AG09309 (cell line): ENCODE measurements at regions not wholly inside any gene's neighbourhood (a gene's known extent, or its start where the extent isn't known, plus 50 kb on each side); places are given as distances from the start of the nearest gene placed in this dataset.

Source experiments
- DNase-seq: peaks from one replicate; pipeline ENCODE4 v3.0.0-alpha.2; 2010; ENCODE audit warnings: low read depth
- H3K4me3 ChIP-seq: 2 replicates; pipeline ENCODE4 v1.5.1; 2011; ENCODE audit warnings: mild to moderate bottlenecking, low read depth, low read length, moderate library complexity; ENCODE audit not compliant: control insufficient read depth
- TF ChIP-seq, protein P1 (sequence below): IDR thresholded peaks from 2 replicates; pipeline ENCODE4 v1.5.1; 2011; ENCODE audit warnings: mild to moderate bottlenecking, low read depth, low read length, inconsistent platforms; ENCODE audit not compliant: insufficient read depth, control insufficient read depth; ENCODE audit errors: missing control alignments

DNA sequence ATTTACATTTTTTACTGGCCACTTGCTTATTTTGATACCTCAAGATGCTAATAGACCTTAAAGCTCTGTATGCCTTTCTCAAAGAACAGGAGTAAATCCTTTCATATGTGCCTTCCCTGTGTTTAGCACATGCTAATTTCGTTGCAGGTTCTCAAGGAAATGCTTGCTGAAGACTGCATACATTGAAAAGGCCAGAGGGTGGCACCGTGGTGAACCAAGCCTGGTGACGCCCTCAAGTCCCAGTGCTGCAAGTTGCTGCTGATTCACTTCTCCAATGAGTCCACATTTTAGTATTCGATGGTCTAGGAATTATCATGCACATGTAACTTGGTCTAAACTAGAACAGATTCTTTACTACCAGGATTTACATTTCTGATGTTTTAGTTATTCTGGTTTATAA, 94.1 kb downstream of the CLDN17 start:
- TF ChIP-seq, protein P1, sequence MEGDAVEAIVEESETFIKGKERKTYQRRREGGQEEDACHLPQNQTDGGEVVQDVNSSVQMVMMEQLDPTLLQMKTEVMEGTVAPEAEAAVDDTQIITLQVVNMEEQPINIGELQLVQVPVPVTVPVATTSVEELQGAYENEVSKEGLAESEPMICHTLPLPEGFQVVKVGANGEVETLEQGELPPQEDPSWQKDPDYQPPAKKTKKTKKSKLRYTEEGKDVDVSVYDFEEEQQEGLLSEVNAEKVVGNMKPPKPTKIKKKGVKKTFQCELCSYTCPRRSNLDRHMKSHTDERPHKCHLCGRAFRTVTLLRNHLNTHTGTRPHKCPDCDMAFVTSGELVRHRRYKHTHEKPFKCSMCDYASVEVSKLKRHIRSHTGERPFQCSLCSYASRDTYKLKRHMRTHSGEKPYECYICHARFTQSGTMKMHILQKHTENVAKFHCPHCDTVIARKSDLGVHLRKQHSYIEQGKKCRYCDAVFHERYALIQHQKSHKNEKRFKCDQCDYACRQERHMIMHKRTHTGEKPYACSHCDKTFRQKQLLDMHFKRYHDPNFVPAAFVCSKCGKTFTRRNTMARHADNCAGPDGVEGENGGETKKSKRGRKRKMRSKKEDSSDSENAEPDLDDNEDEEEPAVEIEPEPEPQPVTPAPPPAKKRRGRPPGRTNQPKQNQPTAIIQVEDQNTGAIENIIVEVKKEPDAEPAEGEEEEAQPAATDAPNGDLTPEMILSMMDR, result no peak
- no peak for DNase-seq
- H3K4me3 ChIP-seq, result no peak overlapping the region

DNA sequence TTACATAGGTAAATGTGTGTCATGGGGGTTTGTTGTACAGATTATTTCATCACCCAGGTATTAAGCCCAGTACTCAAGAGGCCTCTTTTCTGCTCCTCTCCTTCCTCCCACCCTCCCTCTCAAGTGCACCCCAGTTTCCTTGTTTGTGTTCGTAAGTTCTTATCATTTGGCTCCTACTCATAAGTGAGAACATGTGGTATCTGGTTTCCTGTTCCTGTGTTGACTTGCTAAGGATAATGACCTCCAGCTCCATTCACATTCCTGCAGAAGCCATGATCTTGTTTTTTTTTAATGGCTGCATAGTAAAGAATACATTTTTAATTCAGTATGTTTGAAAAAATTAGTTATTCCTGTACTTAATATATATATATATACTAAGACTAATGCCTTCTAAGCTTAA, 107.7 kb downstream of the CLDN17 start:
- DNase-seq, result no peak
- TF ChIP-seq, protein P1, result no peak
- H3K4me3 ChIP-seq, result no peak overlapping the region

DNA sequence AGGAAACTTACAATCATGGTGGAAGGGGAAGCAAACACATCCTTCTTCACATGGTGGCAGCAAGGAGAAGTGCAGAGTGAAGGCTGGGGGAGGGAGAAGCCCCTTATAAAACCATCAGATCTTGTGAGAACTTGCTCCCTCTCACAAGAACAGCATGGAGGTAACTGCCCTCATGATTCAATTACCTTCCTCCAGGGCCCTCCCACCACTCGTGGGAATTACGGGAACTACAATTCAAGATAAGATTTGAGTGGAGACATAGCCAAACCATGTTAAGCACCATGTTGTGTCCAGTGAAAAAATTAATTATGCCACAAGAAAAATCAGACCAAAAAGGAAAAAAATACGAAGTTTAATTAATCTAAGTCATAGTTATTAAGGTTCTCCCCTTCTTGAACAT, 109.5 kb downstream of the CLDN17 start:
- DNase-seq, result no peak
- H3K4me3 ChIP-seq, result no peak overlapping the region
- TF ChIP-seq, protein P1, result no peak

DNA sequence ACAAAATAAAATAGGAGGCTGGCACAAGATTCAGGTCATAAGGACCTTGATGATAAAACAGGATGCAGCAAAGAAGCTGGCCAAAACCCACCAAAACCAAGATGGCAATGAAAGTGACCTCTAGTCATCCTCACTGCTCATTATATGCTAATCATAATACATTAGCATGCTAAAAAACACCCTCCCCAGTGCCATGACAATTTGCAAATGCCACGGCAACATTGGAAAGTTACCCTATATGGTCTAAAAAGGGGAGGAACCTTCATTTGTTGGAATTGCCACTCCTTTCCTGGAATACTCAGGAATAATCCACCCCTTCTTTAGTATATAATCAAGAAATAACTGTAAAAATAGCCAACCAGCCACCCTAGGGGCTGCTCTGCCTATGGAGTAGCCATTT, 108.8 kb upstream of the GRIK1 start:
- TF ChIP-seq, protein P1, result no peak
- DNase-seq, result no peak
- H3K4me3 ChIP-seq, result no peak overlapping the region

DNA sequence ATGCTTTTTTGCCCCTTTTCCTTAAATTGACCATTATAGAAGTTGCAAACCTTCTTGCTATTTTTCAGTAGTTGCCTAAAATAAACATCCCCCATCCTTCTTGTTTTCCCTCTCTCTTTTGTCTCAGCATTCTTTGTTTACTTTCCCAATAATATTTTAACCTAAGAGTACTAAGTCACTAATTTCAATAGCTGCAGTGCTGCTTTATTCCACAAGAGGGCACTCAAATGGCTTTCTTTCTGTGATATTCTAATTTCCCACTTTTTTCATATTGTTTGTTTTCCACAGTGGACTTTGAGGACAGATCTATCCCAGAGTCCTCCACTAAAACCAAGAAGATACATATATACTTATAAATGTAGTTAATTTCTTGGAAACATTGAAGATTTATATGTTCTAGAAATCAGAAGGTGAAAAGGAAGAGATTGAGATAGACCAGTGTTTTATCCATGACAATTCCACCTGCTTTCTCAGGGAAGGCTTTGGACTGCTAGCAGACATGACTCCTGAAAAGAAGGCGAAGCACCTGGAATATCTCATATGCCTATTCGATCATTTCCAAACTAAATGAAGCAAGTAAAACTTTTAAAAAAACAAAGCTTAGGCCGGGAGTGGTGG, 104.8 kb upstream of the GRIK1 start:
- no peak overlapping the region for H3K4me3 ChIP-seq
- DNase-seq, result no peak
- TF ChIP-seq, protein P1, result peak; percentile 60

DNA sequence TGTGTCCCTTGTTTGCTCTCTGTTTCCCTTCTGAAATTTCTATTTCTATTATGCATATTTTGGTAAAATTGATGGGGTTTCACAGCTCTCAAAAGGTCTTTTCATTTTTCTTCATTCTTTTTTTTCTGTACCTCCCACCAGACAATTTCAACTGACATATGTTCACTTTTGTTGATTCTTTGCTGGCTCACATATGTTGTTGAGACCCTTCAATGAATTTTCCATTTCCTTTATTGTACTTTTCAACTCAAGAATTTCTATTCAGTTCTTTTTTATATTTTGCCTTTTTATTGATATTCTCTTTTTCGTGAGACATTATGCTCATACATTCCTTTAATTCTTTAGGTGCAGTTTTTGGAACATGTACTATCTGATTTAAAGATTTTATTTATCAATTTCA, 102.6 kb upstream of the GRIK1 start:
- no peak for DNase-seq
- H3K4me3 ChIP-seq, result no peak overlapping the region
- TF ChIP-seq, protein P1, result no peak

DNA sequence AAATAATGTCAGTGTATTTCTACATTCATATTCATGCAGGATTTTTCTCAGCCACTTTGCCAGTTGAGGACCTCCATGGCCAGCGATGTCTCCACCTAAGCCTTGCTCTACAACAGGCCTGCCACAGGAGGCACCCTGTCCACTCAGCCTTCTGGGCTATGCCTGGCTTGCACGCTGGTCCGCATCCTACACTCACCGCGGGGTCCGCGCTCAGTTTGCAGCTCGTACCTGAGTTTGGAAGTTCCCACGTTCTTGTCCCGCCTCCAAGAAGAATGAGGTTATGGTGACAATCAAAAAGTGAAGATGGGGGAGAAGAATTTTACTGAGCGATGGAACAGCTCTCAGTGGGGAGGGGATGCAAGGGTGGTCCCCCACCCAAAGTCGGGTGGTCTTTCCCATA, 93.6 kb upstream of the GRIK1 start:
- H3K4me3 ChIP-seq, result no peak overlapping the region
- DNase-seq, result no peak
- TF ChIP-seq, protein P1, result no peak
